Pons (tissue), 1 donor: ENCODE measurements at regions not wholly inside any gene's neighbourhood (a gene's known extent, or its start where the extent isn't known, plus 50 kb on each side); places are given as distances from the start of the nearest gene placed in this dataset.

Experiments
- DNase-seq: peaks from one replicate; pipeline ENCODE4 v3.0.0-alpha.2; 2016; ENCODE audit warnings: low spot score

- no peak for DNase-seq
Measured at GRCh38 chr6:95357380-95358020, 219.8 kb upstream of the MANEA start.

- peak; percentile 55 for DNase-seq
Measured at GRCh38 chr6:95364016-95364604, 213.2 kb upstream of the MANEA start.

GRCh38 chr6:95365454-95365853 is 211.9 kb upstream of the MANEA start:
- no peak for DNase-seq

GRCh38 chr6:95366414-95366813 is 210.9 kb upstream of the MANEA start:
- no peak for DNase-seq

DNA sequence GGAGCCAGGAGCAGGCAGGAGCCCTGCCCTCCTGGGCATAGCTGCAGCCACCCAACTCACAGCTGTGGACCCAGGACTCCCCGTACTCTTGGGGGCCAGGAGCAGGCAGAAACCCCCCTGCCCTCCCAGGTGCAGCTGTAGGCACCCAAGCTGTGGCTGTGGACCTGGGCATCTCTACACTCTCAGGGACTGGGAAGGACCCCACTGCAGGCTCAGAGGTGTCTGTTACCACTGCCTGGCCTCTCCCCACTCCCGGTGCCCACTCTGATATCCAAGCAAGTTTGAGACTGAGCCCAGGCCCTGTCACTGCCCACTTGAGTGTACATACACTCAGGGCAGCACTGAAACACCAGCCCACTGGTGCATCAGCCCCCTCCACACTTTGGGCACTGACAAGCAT is 193.5 kb upstream of the MANEA start:
- DNase-seq, result no peak

GRCh38 chr6:95384988-95385387 is 192.3 kb upstream of the MANEA start:
- DNase-seq, result no peak

DNA sequence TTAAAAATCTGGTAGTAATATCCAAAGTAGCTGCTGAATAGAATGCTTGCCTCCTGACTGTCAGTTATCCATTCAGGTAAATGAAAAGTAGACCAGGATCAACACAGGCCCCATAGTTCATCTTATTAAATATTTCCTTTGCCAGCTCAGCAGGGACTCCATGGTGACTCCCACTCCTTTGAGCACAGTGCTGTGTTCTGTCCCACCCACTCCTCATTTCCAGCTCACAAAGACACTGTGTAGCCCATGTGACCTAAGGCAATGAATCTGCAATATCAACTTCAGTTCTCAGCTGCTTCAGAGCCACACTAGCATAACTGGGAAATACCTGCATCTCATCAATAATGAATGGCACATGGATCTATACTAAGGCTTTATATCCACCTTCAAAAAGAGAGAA is 189.5 kb upstream of the MANEA start:
- no peak for DNase-seq

- no peak for DNase-seq
Measured at GRCh38 chr6:95404777-95405176, 172.6 kb upstream of the MANEA start.

GRCh38 chr6:95408111-95408510 is 169.2 kb upstream of the MANEA start:
- DNase-seq, result peak; percentile 7

DNA sequence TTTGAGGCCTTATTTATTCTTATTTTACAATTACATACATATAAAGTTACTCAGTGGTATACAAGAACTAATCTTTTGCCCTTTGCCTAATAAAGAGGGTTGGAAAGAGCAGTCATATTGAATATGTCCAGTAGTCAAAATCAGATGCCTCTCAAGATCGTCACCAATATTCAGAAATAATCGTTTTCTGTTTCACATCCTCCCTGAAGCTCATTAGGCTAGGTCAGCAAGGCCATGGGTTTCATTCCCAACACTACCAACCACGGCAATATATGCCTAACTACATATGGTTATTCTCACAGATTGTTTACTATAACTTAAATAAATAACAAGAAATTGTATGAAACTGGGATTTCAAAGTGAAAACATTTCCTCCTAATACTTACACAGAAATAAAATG is 167.2 kb upstream of the MANEA start:
- no peak for DNase-seq

- no peak for DNase-seq
Measured at GRCh38 chr6:95413789-95414188, 163.5 kb upstream of the MANEA start.

GRCh38 chr6:95417856-95418255 is 159.5 kb upstream of the MANEA start:
- no peak for DNase-seq

DNA sequence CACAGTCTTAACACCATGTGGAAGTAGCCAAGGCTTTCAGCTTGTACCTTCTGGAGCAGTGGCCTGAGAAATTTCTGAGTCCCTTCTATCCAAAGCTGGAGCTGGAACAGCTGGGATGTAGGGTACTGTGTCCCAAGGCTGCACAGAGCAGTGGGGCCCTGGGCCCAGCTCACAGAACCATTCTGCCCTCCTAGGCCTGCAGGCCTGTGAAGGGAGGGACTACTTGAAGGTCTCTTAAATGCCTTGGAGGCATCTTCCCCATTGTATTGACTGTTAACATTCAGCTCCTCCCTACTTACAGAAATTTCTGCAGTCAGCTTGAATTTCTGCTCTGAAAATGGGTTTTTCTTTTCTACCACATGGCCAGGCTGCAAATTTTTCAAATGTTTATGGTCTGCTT is 156.5 kb upstream of the MANEA start:
- DNase-seq, result no peak

DNA sequence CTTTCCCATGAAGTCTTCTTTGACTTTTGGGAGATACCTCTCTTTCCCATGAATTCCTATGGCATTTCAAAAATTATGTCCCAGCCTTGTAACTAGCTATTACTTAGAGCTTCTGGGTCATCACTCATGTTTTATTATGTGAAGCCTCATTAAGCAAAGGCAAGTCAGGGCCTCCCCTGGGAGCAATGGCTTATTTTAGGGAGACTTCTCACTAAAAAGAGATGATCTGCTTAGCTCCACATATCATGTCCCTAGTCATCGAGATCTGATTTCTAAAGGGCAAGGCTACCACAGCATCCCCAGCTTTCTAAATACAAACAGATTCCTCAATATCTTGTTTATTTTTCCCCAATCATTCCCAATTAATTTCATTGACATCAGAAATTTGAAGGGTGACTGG is 154.0 kb upstream of the MANEA start:
- DNase-seq, result no peak

DNA sequence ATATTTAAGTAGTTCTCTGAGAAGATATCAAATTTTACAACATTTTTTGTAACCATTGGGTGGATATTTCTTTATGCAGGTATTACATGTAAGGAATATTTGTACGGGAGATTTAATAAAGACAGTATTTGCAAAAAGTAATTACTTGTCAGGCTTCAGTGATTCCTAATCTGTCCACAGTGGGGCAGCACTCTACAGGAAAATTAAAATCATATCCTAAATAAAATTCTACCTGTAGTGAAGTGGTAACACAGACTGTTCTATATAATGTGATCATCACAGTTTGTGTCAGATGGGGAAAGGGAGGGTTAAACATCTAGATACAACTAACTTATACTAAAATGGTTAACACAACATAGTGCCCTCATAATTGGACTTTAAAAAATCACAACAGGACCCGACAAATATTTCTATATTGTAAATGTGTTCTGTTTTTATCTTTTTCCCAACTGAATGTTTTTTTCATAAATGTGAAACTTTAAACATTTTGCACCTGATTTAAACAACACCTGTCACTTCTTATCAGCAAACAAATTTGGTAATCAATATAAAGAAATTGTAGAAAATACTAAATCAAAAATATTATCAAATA is 145.6 kb upstream of the MANEA start:
- peak; percentile 43 for DNase-seq

- no peak for DNase-seq
Measured at GRCh38 chr6:95439741-95440140, 137.6 kb upstream of the MANEA start.

DNA sequence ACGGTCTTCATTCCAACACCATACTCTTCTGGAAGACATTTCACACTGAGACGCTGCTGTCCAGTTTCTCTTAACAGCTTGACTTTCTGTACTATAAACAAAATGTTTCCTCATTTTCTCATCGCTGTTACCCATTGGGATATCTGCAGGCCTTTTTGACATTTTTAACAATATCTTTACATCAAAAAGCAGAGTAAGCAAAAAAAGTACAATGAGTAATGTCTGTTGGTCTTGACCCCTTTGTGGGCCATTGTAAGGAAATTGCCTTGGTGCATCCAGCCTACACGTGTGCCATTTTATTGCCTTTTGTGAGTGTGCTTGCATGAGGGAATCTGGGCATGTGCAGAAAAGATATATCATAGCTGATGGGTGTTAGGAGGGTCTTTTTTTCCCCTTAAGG is 129.1 kb upstream of the MANEA start:
- no peak for DNase-seq

DNA sequence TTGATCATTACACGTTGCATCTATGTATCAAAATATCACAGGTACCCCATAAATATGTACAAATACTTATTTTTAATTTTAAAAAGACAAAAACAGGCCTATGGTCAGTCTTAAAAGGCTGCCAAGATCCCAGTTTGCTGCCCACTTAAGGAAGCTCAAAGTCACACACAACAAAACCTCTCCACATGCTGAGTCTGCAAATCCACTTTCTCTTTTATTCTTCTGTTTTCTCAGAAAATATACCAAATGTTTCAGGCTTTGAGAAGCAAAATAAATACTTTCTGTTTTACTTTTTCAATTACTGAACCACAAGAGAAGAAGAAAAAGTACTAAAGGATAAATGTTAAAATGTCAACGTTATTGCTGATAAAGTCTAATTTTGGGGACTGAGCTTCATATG is 107.8 kb upstream of the MANEA start:
- DNase-seq, result no peak

- DNase-seq, result no peak
Measured at GRCh38 chr6:95478941-95479340, 98.4 kb upstream of the MANEA start.

- no peak for DNase-seq
Measured at GRCh38 chr6:95487817-95488216, 89.5 kb upstream of the MANEA start.

- no peak for DNase-seq
Measured at GRCh38 chr6:95489185-95489863, 88.0 kb upstream of the MANEA start.

DNA sequence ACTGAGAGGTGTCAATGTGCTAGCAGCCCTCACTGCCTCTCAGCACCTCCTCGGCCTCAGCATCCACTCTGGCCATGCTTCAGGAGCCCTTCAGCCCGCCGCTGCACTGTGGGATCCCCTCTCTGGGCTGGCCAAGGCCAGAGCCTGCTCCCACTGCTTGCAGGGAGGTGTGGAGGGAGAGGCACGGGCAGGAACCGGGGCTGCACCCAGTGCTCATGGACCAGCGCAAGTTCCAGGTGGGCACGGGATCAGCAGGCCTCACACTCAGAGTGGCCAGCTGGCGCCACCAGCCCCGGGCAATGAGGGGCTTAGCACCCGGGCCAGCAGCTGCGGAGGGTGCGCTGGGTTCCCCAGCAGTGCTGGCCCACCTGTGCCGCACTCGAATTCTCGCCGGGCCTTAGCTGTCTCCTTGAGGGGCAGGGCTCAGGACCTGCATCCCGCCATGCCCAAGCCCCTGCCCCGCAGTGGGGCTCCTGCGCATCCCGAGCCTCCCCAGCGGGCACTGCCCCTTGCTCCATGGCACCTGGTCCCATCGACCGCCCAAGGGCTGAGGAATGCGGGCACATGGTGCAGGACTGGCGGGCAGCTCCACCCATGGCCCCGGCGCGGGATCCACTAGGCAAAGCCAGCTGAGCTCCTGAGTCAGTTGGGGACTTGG is 80.4 kb upstream of the MANEA start:
- no peak for DNase-seq
